ENCODE measurements at regions not wholly inside any gene's neighbourhood (a gene's known extent, or its start where the extent isn't known, plus 50 kb on each side); places are given as distances from the start of the nearest gene placed in this dataset.

- TF ChIP-seq POLR2A (IDR thresholded peaks at IDR 0.05) (no peak), CTCF (IDR thresholded peaks at IDR 0.05) (no peak)
Measured at GRCh38 chr6:73980096-73980495, 284.1 kb downstream of the CD109 start.

Data from stomach (tissue), 4 donors.